Neuronal stem cell (in vitro differentiated cells): ENCODE measurements at regions not wholly inside any gene's neighbourhood (a gene's known extent, or its start where the extent isn't known, plus 50 kb on each side); places are given as distances from the start of the nearest gene placed in this dataset.
A peak's percentile ranks its signal among the peaks of the same experiment; 100 is the strongest.

ENCODE experiments used
- DNase-seq: peaks from one replicate; pipeline ENCODE4 v3.0.0-alpha.2; 2013; ENCODE audit warnings: low spot score
- H2AFZ ChIP-seq: one replicate; pipeline ENCODE4 v1.6.1; 2013; ENCODE audit warnings: mild to moderate bottlenecking, low read length, inconsistent platforms
- H2AK5ac ChIP-seq: 2 replicates; pipeline ENCODE4 v1.6.1; 2013; ENCODE audit warnings: low read depth, mild to moderate bottlenecking, inconsistent platforms, low read length, moderate library complexity, mixed read lengths
- H2BK120ac ChIP-seq: 2 replicates; pipeline ENCODE4 v1.6.1; 2013; ENCODE audit warnings: low read depth, mild to moderate bottlenecking, inconsistent platforms, low read length, moderate library complexity, mixed read lengths
- H2BK12ac ChIP-seq: one replicate; pipeline ENCODE4 v1.6.1; 2013; ENCODE audit warnings: low read length, inconsistent platforms
- H2BK15ac ChIP-seq: 2 replicates; pipeline ENCODE4 v1.6.1; 2013; ENCODE audit warnings: mild to moderate bottlenecking, low read length, inconsistent platforms, mixed read lengths
- H2BK5ac ChIP-seq: one replicate; pipeline ENCODE4 v1.6.1; 2013; ENCODE audit warnings: inconsistent platforms, mild to moderate bottlenecking, low read length, moderate library complexity
- H3K14ac ChIP-seq: one replicate; pipeline ENCODE4 v1.6.1; 2013; ENCODE audit warnings: low read length, inconsistent platforms
- H3K18ac ChIP-seq: 2 replicates; pipeline ENCODE4 v1.6.1; 2013; ENCODE audit warnings: low read length, inconsistent platforms
- H3K23ac ChIP-seq: 2 replicates; pipeline ENCODE4 v1.6.1; 2013; ENCODE audit warnings: low read depth, mild to moderate bottlenecking, mixed read lengths, low read length, inconsistent platforms; ENCODE audit not compliant: poor library complexity
- H3K27ac ChIP-seq: replicated peaks from 3 replicates; pipeline ENCODE4 v1.5.1; 2013; ENCODE audit warnings: low read length, inconsistent platforms
- H3K27me3 ChIP-seq, 3 experiments: 2 replicates each; pipeline ENCODE4 v1.6.1; 2013; ENCODE audit warnings: low read length in 3 of 3, mild to moderate bottlenecking in 2 of 3, inconsistent platforms in 1 of 3, low read depth in 1 of 3, mixed read lengths in 1 of 3, moderate library complexity in 1 of 3; ENCODE audit not compliant: control insufficient read depth in 3 of 3, insufficient read depth in 3 of 3
- H3K36me3 ChIP-seq, 2 donors: replicated peaks in 1 of 2; 2 replicates each; pipeline ENCODE4 v1.6.1; 2013; ENCODE audit warnings: low read length in 2 of 2; ENCODE audit not compliant: control insufficient read depth in 2 of 2, insufficient read depth in 2 of 2
- H3K4ac ChIP-seq: 2 replicates; pipeline ENCODE4 v1.6.1; 2013; ENCODE audit warnings: inconsistent platforms, mild to moderate bottlenecking, low read length, moderate library complexity
- H3K4me1 ChIP-seq, 2 donors: 1 replicate in 1 of 2; 2 replicates in 1 of 2; pipeline ENCODE4 v1.6.1; 2013; ENCODE audit warnings: low read length in 2 of 2, low read depth in 1 of 2; ENCODE audit not compliant: control insufficient read depth in 2 of 2, insufficient read depth in 1 of 2
- H3K4me2 ChIP-seq: one replicate; pipeline ENCODE4 v1.6.1; 2013; ENCODE audit warnings: mild to moderate bottlenecking, low read length, inconsistent platforms; ENCODE audit not compliant: insufficient read depth, poor library complexity, severe bottlenecking
- H3K4me3 ChIP-seq, 2 donors: 2 replicates each; pipeline ENCODE4 v1.5.1; 2013; ENCODE audit warnings: low read length in 2 of 2, mild to moderate bottlenecking in 2 of 2, inconsistent platforms in 1 of 2, moderate library complexity in 1 of 2
- H3K79me1 ChIP-seq: one replicate; pipeline ENCODE4 v1.6.1; 2013; ENCODE audit warnings: low read depth, mild to moderate bottlenecking, inconsistent platforms, low read length, moderate library complexity
- H3K9ac ChIP-seq: one replicate; pipeline ENCODE4 v1.6.1; 2013; ENCODE audit warnings: mild to moderate bottlenecking, low read depth, low read length, inconsistent platforms; ENCODE audit not compliant: poor library complexity
- H3K9me3 ChIP-seq, 2 donors: replicated peaks in 1 of 2; 2 replicates each; pipeline versions ENCODE3 to v1.6.1; 2013; ENCODE audit warnings: low read length in 2 of 2, mild to moderate bottlenecking in 2 of 2, inconsistent platforms in 1 of 2, low read depth in 1 of 2, mixed read lengths in 1 of 2, moderate library complexity in 1 of 2; ENCODE audit not compliant: control insufficient read depth in 2 of 2, insufficient read depth in 1 of 2
- H4K8ac ChIP-seq: one replicate; pipeline ENCODE4 v1.6.1; 2013; ENCODE audit warnings: low read depth, mild to moderate bottlenecking, inconsistent platforms, low read length, moderate library complexity
- H4K91ac ChIP-seq: one replicate; pipeline ENCODE4 v1.6.1; 2013; ENCODE audit warnings: low read length, low read depth, mild to moderate bottlenecking, inconsistent platforms; ENCODE audit not compliant: poor library complexity
- WGBS, 2 donors: extraction: QIAGEN DNeasy Blood & Tissue Kit; methylation state at CpG; one replicate each; pipeline ENCODE4 v1.1.7; 2013; ENCODE audit warnings: missing lambda C conversion rate in 2 of 2, mixed read lengths in 1 of 2; ENCODE audit not compliant: insufficient read length in 2 of 2, insufficient replicate concordance in 1 of 2; ENCODE audit errors: extremely low coverage in 2 of 2; 5-methylcytosine and 5-hydroxymethylcytosine counted together

- WGBS, 2 donors = no CpG with 5 or more reads among the region's 6 CpGs
- Histone ChIP-seq H2BK120ac (no peak overlapping the region), H3K4me1 (peaks cover 0 to 2% of the 10 kb centered on the region in 2 donors), H3K79me1 (no peaks in the 10 kb centered on the region), H3K36me3 (no peaks in the 10 kb centered on the region), H3K4ac (no peak overlapping the region), H2BK15ac (peak overlapping the region; percentile 2), H3K14ac (no peak overlapping the region), H3K27me3 (peaks cover 0 to 16% (median 0%) of the 10 kb centered on the region in 3 experiments), H3K18ac (peak overlapping the region; percentile 78), H3K27ac (no peak overlapping the region), H4K8ac (no peak overlapping the region), H3K9me3 (no peaks in the 10 kb centered on the region), H3K23ac (peak overlapping the region; percentile 45), H3K9ac (no peak overlapping the region), H2BK12ac (no peak overlapping the region), H4K91ac (no peak overlapping the region), H3K4me2 (no peak overlapping the region), H2AFZ (no peak overlapping the region), H3K4me3 (no peak overlapping the region), H2BK5ac (no peak overlapping the region), H2AK5ac (no peak overlapping the region)
- no peak for DNase-seq
Measured at GRCh38 chr20:48463916-48464315, 363.9 kb downstream of the PREX1 start.

DNA sequence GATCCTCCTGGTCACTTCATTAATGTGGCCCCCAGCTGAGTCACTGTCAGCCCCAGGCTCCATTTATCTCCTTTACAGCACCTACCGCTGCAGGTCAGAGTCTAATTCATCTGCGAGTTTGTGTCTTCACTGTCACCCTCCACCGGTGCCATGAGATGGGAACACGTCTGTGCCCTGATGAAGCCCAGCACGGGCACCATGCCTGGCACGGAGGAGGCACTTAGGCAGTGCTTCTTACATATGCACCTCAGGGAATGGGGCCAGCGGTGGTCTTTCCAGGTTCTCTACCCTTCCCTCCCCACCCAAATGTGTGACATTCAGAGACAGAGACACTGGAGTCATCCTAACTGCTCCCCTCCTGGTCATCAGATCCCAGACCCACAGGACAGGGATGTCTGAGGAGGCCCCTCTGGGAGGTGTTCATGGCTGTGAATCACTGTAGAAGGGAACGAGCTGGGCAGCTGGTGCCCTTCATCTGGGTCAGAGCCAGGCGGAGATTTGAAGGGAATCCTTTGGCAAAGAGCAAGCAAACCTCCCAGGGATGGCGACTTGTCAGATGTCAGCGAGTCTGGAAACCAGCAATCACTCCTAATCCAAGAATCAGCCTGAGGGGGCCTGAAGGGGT is 364.6 kb downstream of the PREX1 start:
- Histone ChIP-seq H2AK5ac (no peak overlapping the region), H2BK15ac (no peak overlapping the region), H2AFZ (no peak overlapping the region), H3K14ac (no peak overlapping the region), H3K79me1 (no peaks in the 10 kb centered on the region), H3K4me3 (no peak overlapping the region), H2BK5ac (no peak overlapping the region), H4K8ac (no peak overlapping the region), H2BK120ac (no peak overlapping the region), H3K9me3 (no peaks in the 10 kb centered on the region), H3K36me3 (no peaks in the 10 kb centered on the region), H3K9ac (no peak overlapping the region), H3K27me3 (peaks cover 0 to 16% (median 0%) of the 10 kb centered on the region in 3 experiments), H3K4me2 (no peak overlapping the region), H4K91ac (no peak overlapping the region), H3K4ac (no peak overlapping the region), H3K18ac (no peak overlapping the region), H3K27ac (no peak overlapping the region), H2BK12ac (no peak overlapping the region), H3K23ac (no peak overlapping the region), H3K4me1 (peaks cover 0 to 3% of the 10 kb centered on the region in 2 donors)
- no CpG with 5 or more reads among the region's 11 CpGs for WGBS, 2 donors
- no peak for DNase-seq

DNA sequence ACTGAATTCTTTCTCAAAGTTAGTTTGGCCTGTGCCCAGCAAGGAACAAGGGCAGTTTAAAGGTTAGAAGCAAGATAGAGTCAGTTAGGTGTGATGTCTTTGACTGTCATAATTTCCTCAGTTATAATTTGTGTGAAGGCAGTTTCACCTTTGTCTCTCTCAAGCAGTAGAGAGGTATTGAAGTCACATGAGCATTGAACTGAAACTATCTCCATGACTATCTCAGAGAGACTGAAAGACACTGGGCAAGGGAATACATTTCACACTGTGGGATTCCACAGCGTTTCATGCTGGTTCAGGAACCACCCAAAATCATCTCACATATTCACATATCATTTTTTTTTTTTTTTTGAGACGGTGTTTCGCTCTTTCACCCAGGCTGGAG is 366.1 kb downstream of the PREX1 start:
- peaks cover 0 to 14% of the 10 kb centered on the region in 2 donors for H3K4me1 ChIP-seq
- H4K91ac ChIP-seq = no peak overlapping the region
- no peak overlapping the region for H2BK15ac ChIP-seq
- H3K79me1 ChIP-seq = no peaks in the 10 kb centered on the region
- DNase-seq = no peak
- no peak overlapping the region for H2AFZ ChIP-seq
- H3K27ac ChIP-seq = no peak overlapping the region
- H2AK5ac ChIP-seq = no peak overlapping the region
- no peak overlapping the region for H2BK5ac ChIP-seq
- WGBS, 2 donors = no CpG with 5 or more reads among the region's 3 CpGs
- H3K18ac ChIP-seq = no peak overlapping the region
- H3K4ac ChIP-seq = no peak overlapping the region
- H3K36me3 ChIP-seq = no peaks in the 10 kb centered on the region
- H2BK120ac ChIP-seq = no peak overlapping the region
- no peak overlapping the region for H3K9ac ChIP-seq
- H3K23ac ChIP-seq = no peak overlapping the region
- no peak overlapping the region for H3K4me2 ChIP-seq
- H3K9me3 ChIP-seq = no peaks in the 10 kb centered on the region
- H4K8ac ChIP-seq = no peak overlapping the region
- no peak overlapping the region for H3K4me3 ChIP-seq
- no peak overlapping the region for H3K14ac ChIP-seq
- no peak overlapping the region for H2BK12ac ChIP-seq
- peaks cover 0 to 16% (median 0%) of the 10 kb centered on the region in 3 experiments for H3K27me3 ChIP-seq

GRCh38 chr20:48461091-48461734 is 366.6 kb downstream of the PREX1 start:
- Histone ChIP-seq H2BK120ac (no peak overlapping the region), H3K79me1 (no peaks in the 10 kb centered on the region), H4K8ac (no peak overlapping the region), H3K36me3 (no peaks in the 10 kb centered on the region), H2BK5ac (no peak overlapping the region), H3K14ac (no peak overlapping the region), H3K4me2 (no peak overlapping the region), H2AFZ (no peak overlapping the region), H3K4me1 (peaks cover 3 to 19% of the 10 kb centered on the region in 2 donors), H3K27me3 (peaks cover 0 to 16% (median 0%) of the 10 kb centered on the region in 3 experiments), H3K9me3 (no peaks in the 10 kb centered on the region), H3K9ac (no peak overlapping the region), H2BK15ac (no peak overlapping the region), H3K4ac (no peak overlapping the region), H2AK5ac (no peak overlapping the region), H2BK12ac (no peak overlapping the region), H3K27ac (no peak overlapping the region), H3K18ac (no peak overlapping the region), H4K91ac (no peak overlapping the region), H3K23ac (no peak overlapping the region), H3K4me3 (no peak overlapping the region)
- no peak for DNase-seq
- WGBS, 2 donors = no CpG with 5 or more reads among the region's 12 CpGs
